Astrocyte (in vitro differentiated cells and primary cell): ENCODE measurements at regions not wholly inside any gene's neighbourhood (a gene's known extent, or its start where the extent isn't known, plus 50 kb on each side); places are given as distances from the start of the nearest gene placed in this dataset.
A peak's percentile ranks its signal among the peaks of the same experiment; 100 is the strongest.

ENCODE experiments used
- DNase-seq: peaks from one replicate; pipeline ENCODE4 v3.0.0-alpha.2; 2010; ENCODE audit warnings: low read depth
- FAIRE-seq: peaks from 2 replicates; lab custom pipeline; 2011; peaks lifted over from hg19 to GRCh38; lab: Jason Lieb, UNC
- H2AFZ ChIP-seq: 2 replicates; pipeline ENCODE4 v1.6.0; 2012; ENCODE audit warnings: low read depth, low read length, inconsistent platforms
- H3K27ac ChIP-seq: 2 replicates; pipeline ENCODE4 v1.5.1; 2011; ENCODE audit warnings: low read depth, low read length, inconsistent platforms
- H3K27me3 ChIP-seq: 2 replicates; pipeline ENCODE4 v1.6.0; 2011; ENCODE audit warnings: low read length, inconsistent platforms; ENCODE audit not compliant: insufficient read depth
- H3K36me3 ChIP-seq: 2 replicates; pipeline ENCODE4 v1.5.1; 2011; ENCODE audit warnings: low read length, inconsistent platforms; ENCODE audit not compliant: insufficient read depth
- H3K4me1 ChIP-seq: 2 replicates; pipeline ENCODE4 v1.5.1; 2011; ENCODE audit warnings: low read length, inconsistent platforms; ENCODE audit not compliant: insufficient read depth
- H3K4me2 ChIP-seq: 2 replicates; pipeline ENCODE4 v1.6.0; 2012; ENCODE audit warnings: low read length, inconsistent platforms
- H3K4me3 ChIP-seq: 2 replicates; pipeline ENCODE4 v1.5.1; 2011; ENCODE audit warnings: low read depth, mild to moderate bottlenecking, low read length, inconsistent platforms; ENCODE audit not compliant: insufficient read depth
- H3K79me2 ChIP-seq: 2 replicates; pipeline ENCODE4 v1.6.0; 2012; ENCODE audit warnings: mild to moderate bottlenecking, low read length, inconsistent platforms; ENCODE audit not compliant: insufficient read depth
- H3K9ac ChIP-seq: 2 replicates; pipeline ENCODE4 v1.6.0; 2012; ENCODE audit warnings: mild to moderate bottlenecking, low read length, inconsistent platforms
- H3K9me3 ChIP-seq: 2 replicates; pipeline ENCODE4 v1.5.1; 2012; ENCODE audit warnings: low read depth, mild to moderate bottlenecking, low read length, inconsistent platforms; ENCODE audit not compliant: insufficient read depth
- H4K20me1 ChIP-seq: 2 replicates; pipeline ENCODE4 v1.6.0; 2012; ENCODE audit warnings: low read length, inconsistent platforms; ENCODE audit not compliant: insufficient read depth
- H3K27ac Mint-ChIP-seq: one replicate; pipeline ENCODE4 v1.8.0; 2021; ENCODE audit warnings: mild to moderate bottlenecking, mixed read lengths; ENCODE audit not compliant: unreplicated experiment
- H3K27me3 Mint-ChIP-seq: one replicate; pipeline ENCODE4 v1.8.0; 2021; ENCODE audit warnings: low read depth, mixed read lengths; ENCODE audit not compliant: unreplicated experiment
- H3K36me3 Mint-ChIP-seq: one replicate; pipeline ENCODE4 v1.8.0; 2021; ENCODE audit warnings: low read depth, mixed read lengths; ENCODE audit not compliant: unreplicated experiment
- H3K4me1 Mint-ChIP-seq: one replicate; pipeline ENCODE4 v1.8.0; 2021; ENCODE audit warnings: low read depth, mixed read lengths; ENCODE audit not compliant: unreplicated experiment
- H3K4me3 Mint-ChIP-seq: one replicate; pipeline ENCODE4 v1.8.0; 2021; ENCODE audit warnings: mild to moderate bottlenecking, moderate library complexity, mixed read lengths; ENCODE audit not compliant: unreplicated experiment
- H3K9me3 Mint-ChIP-seq: one replicate; pipeline ENCODE4 v1.8.0; 2021; ENCODE audit warnings: mild to moderate bottlenecking, mixed read lengths; ENCODE audit not compliant: unreplicated experiment
- CTCF ChIP-seq: IDR thresholded peaks from 2 replicates; pipeline ENCODE4 v1.5.1; 2011; ENCODE audit warnings: low read depth, mild to moderate bottlenecking, inconsistent platforms, low read length, moderate library complexity; ENCODE audit not compliant: insufficient read depth
- EZH2 ChIP-seq: IDR thresholded peaks from 2 replicates; pipeline ENCODE4 v1.6.1; 2012; ENCODE audit warnings: mild to moderate bottlenecking, low read length, inconsistent platforms; ENCODE audit not compliant: insufficient read depth

DNA sequence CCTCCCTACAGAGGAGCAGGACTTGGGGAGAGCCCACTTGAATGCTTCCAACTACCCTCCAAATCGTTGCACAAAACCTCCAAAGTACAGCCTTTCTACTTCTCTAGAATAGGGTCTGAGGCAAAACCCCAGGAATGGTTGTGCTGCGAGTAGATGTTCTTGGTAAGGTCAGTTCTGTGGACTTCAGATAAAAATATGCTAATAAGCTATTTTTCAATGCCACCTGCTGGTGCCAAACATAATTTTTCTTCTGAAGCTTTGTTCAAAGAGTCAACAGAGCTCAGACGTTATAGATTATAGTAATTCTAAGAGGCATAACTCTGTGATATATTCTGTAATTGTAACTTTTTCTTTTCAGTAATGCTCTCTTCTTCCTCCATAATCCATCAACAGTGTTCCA is 425.7 kb downstream of the GPAT3 start:
- FAIRE-seq, result no peak
- Histone ChIP-seq H3K4me2 (no peak overlapping the region), H3K27me3 (no peaks in the 10 kb centered on the region), H4K20me1 (no peaks in the 10 kb centered on the region), H3K79me2 (no peaks in the 10 kb centered on the region), H3K27ac (no peak overlapping the region), H3K4me3 (no peak overlapping the region), H3K9me3 (peaks cover 4% of the 10 kb centered on the region), H2AFZ (no peak overlapping the region), H3K36me3 (no peaks in the 10 kb centered on the region), H3K9ac (no peak overlapping the region), H3K4me1 (no peaks in the 10 kb centered on the region)
- H3K9me3 Mint-ChIP-seq, result peaks cover 10% of the 10 kb centered on the region
- H3K36me3 Mint-ChIP-seq, result no peaks in the 10 kb centered on the region
- no peaks in the 10 kb centered on the region for H3K4me1 Mint-ChIP-seq
- no peak overlapping the region for H3K27ac Mint-ChIP-seq
- peak; percentile 20 for TF ChIP-seq CTCF
- no peak for TF ChIP-seq EZH2
- peaks cover 2% of the 10 kb centered on the region for H3K27me3 Mint-ChIP-seq
- no peak overlapping the region for H3K4me3 Mint-ChIP-seq
- peak; percentile 10 for DNase-seq

- H3K27me3 ChIP-seq, result no peaks in the 10 kb centered on the region
- H3K27ac ChIP-seq, result no peak overlapping the region
- H3K79me2 ChIP-seq, result no peaks in the 10 kb centered on the region
- TF ChIP-seq EZH2 (no peak), CTCF (no peak)
- no peak overlapping the region for H3K4me3 Mint-ChIP-seq
- no peaks in the 10 kb centered on the region for H3K4me1 Mint-ChIP-seq
- no peak overlapping the region for H3K4me2 ChIP-seq
- H3K36me3 ChIP-seq, result no peaks in the 10 kb centered on the region
- no peak for DNase-seq
- no peak overlapping the region for H3K4me3 ChIP-seq
- peaks cover 6% of the 10 kb centered on the region for H3K9me3 Mint-ChIP-seq
- H3K36me3 Mint-ChIP-seq, result no peaks in the 10 kb centered on the region
- no peaks in the 10 kb centered on the region for H3K9me3 ChIP-seq
- no peak overlapping the region for H2AFZ ChIP-seq
- no peak overlapping the region for H3K27ac Mint-ChIP-seq
- no peak for FAIRE-seq
- no peaks in the 10 kb centered on the region for H3K27me3 Mint-ChIP-seq
- no peak overlapping the region for H3K9ac ChIP-seq
- H4K20me1 ChIP-seq, result no peaks in the 10 kb centered on the region
- no peaks in the 10 kb centered on the region for H3K4me1 ChIP-seq
These were observed 423.3 kb downstream of the GPAT3 start for GRCh38 chr4:83959160-83959559.

GRCh38 chr4:83947830-83948193 is 411.9 kb downstream of the GPAT3 start:
- no peaks in the 10 kb centered on the region for H3K27me3 ChIP-seq
- H3K27ac ChIP-seq, result no peak overlapping the region
- H3K4me1 Mint-ChIP-seq, result no peaks in the 10 kb centered on the region
- H3K36me3 Mint-ChIP-seq, result no peaks in the 10 kb centered on the region
- H4K20me1 ChIP-seq, result no peaks in the 10 kb centered on the region
- no peak for DNase-seq
- H3K27ac Mint-ChIP-seq, result no peak overlapping the region
- H3K36me3 ChIP-seq, result no peaks in the 10 kb centered on the region
- H2AFZ ChIP-seq, result no peak overlapping the region
- no peak overlapping the region for H3K4me2 ChIP-seq
- no peak overlapping the region for H3K4me3 ChIP-seq
- no peak for FAIRE-seq
- TF ChIP-seq CTCF, result no peak
- TF ChIP-seq EZH2, result no peak
- no peaks in the 10 kb centered on the region for H3K4me1 ChIP-seq
- no peaks in the 10 kb centered on the region for H3K27me3 Mint-ChIP-seq
- H3K9me3 ChIP-seq, result no peaks in the 10 kb centered on the region
- H3K79me2 ChIP-seq, result no peaks in the 10 kb centered on the region
- H3K9ac ChIP-seq, result no peak overlapping the region
- no peak overlapping the region for H3K4me3 Mint-ChIP-seq
- no peaks in the 10 kb centered on the region for H3K9me3 Mint-ChIP-seq
